GM18867 (cell line): ENCODE measurements at regions not wholly inside any gene's neighbourhood (a gene's known extent, or its start where the extent isn't known, plus 50 kb on each side); places are given as distances from the start of the nearest gene placed in this dataset.

Source experiments
- ATAC-seq: cut with Tn5 transposase; IDR thresholded peaks from one replicate; pipeline ENCODE4 v1.9.1; 2021; ENCODE audit warnings: mild to moderate bottlenecking, moderate library complexity; ENCODE audit not compliant: unreplicated experiment

- ATAC-seq, result no peak
Observed at GRCh38 chr10:28922127-28922526, 244.8 kb downstream of the BAMBI start.

GRCh38 chr10:28922861-28923260, 245.5 kb downstream of the BAMBI start:
- ATAC-seq, result no peak

- ATAC-seq, result no peak
Observed at GRCh38 chr10:28924717-28925116, 247.4 kb downstream of the BAMBI start.

DNA sequence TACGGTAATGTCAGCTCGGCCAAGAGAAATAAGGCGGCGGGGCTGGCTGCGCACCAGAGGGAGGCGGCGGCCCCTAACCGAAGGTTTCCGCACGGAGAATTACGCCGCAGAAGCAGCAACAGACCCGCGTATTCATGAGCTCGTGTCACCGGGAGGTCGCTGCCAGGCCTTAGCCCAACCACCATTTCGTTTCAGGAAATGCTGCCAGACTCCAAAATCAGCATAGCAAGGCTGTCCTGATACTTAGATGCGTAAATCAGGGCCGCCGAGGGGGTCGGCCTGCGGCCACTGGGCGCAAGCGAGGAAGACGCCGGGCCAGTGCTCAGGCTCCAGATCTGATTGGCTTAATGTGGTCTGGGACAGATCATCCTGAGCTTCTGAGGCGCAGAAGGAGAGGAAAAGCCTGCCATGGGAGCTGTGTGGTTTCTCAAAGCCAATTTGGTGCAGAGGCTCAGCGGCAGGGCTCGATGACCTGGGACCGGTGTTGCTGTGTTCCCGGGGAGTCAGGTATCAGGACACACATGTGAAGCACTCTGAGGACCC, 247.9 kb downstream of the BAMBI start:
- no peak for ATAC-seq

DNA sequence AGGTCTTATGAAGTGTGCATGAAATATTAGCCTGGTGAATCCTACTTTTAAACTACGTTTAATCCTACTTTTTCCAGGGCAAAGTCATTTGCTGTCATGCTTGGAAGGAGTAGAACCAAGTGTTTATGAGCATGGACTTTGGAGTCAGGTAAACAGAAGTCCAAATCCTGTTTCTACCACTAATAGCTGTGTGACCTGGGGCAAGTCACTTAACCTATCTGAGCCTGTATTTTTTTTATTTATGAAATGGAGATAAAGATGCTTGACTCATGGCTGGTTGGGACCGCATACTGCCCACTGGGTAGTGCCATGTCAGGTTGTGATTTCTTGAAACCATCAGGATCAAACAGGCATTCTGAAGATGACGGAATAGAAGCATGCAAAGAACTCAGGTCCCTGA, 249.6 kb downstream of the BAMBI start:
- no peak for ATAC-seq

- ATAC-seq, result no peak
Observed at GRCh38 chr10:28928484-28928883, 251.2 kb downstream of the BAMBI start.

GRCh38 chr10:28929942-28930341, 252.6 kb downstream of the BAMBI start:
- ATAC-seq, result no peak

- no peak for ATAC-seq
Observed at GRCh38 chr10:28930514-28931495, 253.5 kb downstream of the BAMBI start.

DNA sequence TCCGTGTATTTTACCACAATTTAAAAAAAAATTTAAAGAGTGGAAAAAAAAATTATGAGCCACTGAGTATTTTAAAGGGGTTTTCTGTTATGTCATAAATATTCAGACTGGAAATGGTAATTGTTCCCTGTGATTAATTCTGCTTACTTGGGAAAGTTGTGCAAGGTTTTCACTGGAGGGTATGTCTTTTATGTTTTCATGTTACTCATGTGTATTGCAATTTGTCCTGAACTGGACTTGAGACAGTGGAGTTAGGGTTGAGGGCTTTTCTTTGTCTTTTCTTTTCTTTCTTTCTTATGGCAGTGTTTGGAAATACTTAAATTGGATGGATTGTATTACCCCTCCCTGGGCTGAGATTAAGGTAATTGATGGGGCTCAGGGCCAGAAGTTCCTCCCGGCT, 257.7 kb downstream of the BAMBI start:
- ATAC-seq, result no peak

DNA sequence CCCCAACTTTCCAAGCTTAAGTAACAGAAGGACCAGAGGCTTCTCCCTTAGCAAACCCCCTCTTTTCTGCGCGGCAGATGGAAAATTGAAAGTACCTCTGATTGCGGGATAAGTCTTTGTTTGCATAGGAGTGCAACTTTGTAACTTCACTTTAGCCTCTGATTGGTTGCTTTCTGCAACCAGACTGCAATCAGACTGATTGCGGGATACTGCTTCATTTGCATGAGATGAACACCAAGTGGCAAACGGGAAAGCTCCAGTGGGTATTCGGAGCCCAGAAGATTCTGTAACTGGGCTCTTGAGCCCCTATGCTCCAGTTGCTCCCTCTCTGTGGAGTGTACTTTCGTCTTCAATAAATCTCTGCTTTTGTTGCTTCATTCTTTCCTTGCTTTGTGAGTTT, 260.6 kb downstream of the BAMBI start:
- no peak for ATAC-seq

- no peak for ATAC-seq
Observed at GRCh38 chr10:28938745-28939144, 261.4 kb downstream of the BAMBI start.

DNA sequence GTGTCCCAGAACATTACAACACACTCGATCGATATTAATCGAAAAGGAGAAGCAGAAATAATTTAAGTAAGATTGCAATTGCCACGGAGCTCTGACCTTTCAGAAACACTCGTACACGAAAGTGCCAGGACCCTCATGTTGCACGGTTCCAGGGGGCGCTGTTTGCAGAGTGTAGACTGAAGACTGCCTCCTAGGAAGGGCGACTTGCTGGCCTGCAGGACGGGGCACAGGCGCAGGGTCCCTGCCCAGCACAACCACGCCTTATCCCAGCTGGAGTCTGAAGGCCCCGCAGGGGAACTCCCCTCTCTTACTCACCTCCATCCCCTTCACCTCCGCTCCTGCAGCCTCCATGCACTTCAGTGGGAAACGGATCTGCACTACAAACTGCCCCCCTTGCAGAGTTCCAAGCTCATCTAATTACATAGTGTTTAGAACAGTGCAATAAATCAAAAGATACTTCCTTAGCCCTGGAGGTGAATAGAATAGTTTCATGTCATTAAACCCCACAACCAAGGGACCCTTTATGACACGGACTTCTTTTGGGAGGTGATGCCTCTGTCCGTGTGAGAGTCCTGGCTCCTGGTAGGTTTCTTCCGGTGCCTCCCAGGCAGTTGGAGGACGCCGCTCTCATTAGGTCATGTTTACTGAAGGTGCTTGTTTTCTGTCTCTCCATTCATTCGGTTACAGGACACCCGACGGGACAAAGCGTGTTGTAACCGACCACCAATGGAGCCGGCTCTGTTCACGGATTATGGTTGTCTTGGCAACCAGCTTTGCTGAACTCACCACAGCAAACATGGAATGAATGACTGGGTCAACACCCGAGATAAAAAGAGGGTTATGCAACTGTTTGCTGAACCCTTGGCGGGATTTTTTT, 262.2 kb downstream of the BAMBI start:
- ATAC-seq, result no peak

GRCh38 chr10:28940158-28940888, 263.0 kb downstream of the BAMBI start:
- ATAC-seq, result no peak

DNA sequence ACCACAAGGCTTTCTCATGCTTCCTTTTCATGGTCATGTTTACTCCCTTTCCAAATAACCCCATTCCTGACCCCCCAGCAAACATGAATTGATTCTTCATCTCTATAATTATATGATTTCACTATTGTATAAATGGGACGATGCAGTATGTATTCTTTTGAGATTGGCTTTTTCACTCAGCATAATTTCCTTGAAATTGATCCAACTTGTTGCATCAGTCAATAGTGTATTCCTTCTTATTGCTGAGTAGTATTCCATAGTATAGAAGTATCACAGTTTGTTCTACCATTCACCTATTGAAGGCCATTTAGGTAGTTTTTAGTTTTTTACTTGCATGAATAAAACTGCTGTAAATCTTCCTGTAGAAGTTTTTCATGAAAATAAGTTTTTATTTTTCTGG, 264.7 kb downstream of the BAMBI start:
- ATAC-seq, result no peak

DNA sequence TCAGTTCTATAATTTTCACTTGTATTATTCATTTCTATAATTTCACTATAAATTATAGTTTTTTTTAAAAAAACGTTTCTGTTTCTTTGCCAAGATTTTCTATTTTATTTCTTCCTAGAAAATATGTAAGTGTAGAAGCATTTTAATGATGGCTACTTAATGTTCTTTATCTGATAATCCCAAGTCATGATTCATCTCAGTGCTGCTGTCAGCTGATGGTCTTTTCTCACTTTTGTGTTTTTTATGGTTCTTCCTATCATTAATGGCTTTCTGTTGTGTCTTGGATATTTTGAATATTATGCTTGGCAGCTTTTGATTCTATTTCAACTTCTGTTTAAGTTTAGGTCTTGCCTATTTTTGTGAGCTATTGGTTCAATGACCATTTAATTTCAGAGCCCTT, 268.6 kb downstream of the BAMBI start:
- ATAC-seq, result no peak

- ATAC-seq, result no peak
Observed at GRCh38 chr10:28946479-28946878, 269.2 kb downstream of the BAMBI start.

GRCh38 chr10:28947171-28947570, 269.9 kb downstream of the BAMBI start:
- no peak for ATAC-seq

- no peak for ATAC-seq
Observed at GRCh38 chr10:28948046-28948445, 270.7 kb downstream of the BAMBI start.

DNA sequence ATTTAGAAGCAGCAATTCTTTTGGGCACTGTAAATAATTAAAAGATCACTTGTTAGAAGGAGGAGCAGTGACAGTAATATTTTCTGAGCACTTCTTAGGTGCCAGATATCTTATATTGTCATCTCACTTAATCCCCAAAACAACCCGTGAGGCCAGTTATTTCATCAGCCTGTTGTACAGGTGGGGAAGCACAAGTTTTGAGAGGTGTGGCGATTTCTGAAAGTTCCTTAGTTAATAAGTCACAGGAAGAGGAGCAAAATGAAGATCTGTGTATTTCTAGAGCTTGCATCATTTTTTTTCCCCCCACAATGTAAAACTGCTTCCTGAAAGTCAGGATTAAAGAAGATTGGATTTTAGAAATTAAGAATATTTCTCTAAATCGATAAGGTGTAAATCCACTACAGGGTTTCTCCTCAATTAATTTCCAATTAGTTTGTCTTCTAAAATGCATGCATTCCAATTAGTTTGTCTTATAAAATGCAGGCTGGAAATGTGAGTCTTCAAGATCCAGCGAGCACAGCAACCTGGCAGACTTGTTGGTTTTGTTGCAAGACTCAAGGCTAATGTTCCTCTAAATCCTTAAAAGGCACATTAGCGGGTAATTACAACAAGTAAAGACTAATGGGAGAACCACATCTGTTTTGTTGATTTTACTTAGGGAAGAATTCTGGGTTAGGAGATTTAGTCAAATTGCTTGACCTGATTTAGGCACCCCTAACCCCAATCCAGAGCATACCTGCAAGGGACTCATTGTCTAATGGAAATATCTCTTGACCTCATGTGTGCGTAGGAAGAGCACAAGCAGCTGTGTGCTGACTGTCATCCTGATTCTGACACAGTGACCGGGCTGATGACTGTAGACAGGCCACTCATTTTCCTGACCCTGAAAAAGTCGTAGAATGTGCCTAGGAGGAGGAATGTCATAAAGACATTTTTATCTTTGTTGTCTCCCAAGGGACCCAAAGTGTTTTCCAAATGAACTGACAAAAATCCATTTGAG, 272.0 kb downstream of the BAMBI start:
- ATAC-seq, result no peak

DNA sequence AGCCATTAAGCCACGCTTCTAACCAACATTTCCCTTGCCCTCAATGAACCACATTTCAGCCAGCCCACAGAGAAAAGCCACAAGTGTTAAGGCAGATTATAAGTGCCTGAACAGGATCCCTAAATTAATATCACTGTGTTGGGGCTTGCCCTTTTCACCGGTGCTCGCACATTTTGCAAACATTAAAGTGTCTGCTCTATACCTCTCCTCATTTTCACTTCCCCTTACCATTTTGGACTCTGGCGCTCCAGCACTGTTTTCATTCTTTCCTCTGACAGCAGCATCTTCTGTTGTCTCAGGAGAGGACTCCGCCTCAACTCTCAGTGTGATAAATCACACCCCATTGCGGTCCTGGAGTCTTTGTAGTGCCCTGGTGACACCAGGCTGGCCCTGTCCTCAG, 274.2 kb downstream of the BAMBI start:
- peak; percentile 63 for ATAC-seq
